Neural cell (in vitro differentiated cells): ENCODE measurements at regions not wholly inside any gene's neighbourhood (a gene's known extent, or its start where the extent isn't known, plus 50 kb on each side); places are given as distances from the start of the nearest gene placed in this dataset.
"Not testable (repeated sequence)": the region's sequence is repeated elsewhere in the genome, so short reads cannot be mapped to it uniquely, and the experiment has no call there.

ENCODE experiments used
- EP300 ChIP-seq: fragments of 450-650 bp; conservative IDR thresholded peaks from 2 replicates; pipeline ENCODE4 v1.6.1; 2014; ENCODE audit warnings: antibody characterized with exemption, mild to moderate bottlenecking, moderate library complexity; ENCODE audit not compliant: poor library complexity, severe bottlenecking
- EZH2 ChIP-seq: fragments of 200-600, 300-800 bp; shearing (Covaris generic), sonication (generic); IDR thresholded peaks from 2 replicates; pipeline ENCODE4 v1.6.1; 2014; ENCODE audit warnings: antibody characterized with exemption, low read length, borderline replicate concordance, mild to moderate bottlenecking; ENCODE audit not compliant: insufficient read depth, poor library complexity, severe bottlenecking
- MXI1 ChIP-seq: fragments of 450-650 bp; conservative IDR thresholded peaks from 2 replicates; pipeline ENCODE4 v1.6.1; 2014; ENCODE audit warnings: antibody characterized with exemption, mild to moderate bottlenecking; ENCODE audit not compliant: poor library complexity, severe bottlenecking
- POLR2AphosphoS5 ChIP-seq: IDR thresholded peaks from 2 replicates; pipeline ENCODE4 v1.6.1; 2012
- RAD21 ChIP-seq: fragments of 450-650 bp; conservative IDR thresholded peaks from 2 replicates; pipeline ENCODE4 v1.6.1; 2014; ENCODE audit warnings: antibody characterized with exemption, mild to moderate bottlenecking, moderate library complexity
- SMC3 ChIP-seq: fragments of 450-650 bp; conservative IDR thresholded peaks from 2 replicates; pipeline ENCODE4 v1.6.1; 2014; ENCODE audit warnings: antibody characterized with exemption, mild to moderate bottlenecking, moderate library complexity; ENCODE audit not compliant: poor library complexity
- TAF1 ChIP-seq: IDR thresholded peaks from 2 replicates; pipeline ENCODE4 v1.6.1; 2012; ENCODE audit warnings: low read depth
- TF ChIP-seq, protein P1 (sequence below): fragments of 450-650 bp; IDR thresholded peaks from 2 replicates; pipeline ENCODE4 v1.5.1; 2014; ENCODE audit warnings: antibody characterized with exemption, mild to moderate bottlenecking, moderate library complexity; ENCODE audit not compliant: poor library complexity, severe bottlenecking
- TF ChIP-seq, protein P2 (sequence below): IDR thresholded peaks from 2 replicates; pipeline ENCODE4 v1.6.1; 2012; ENCODE audit warnings: borderline replicate concordance

DNA sequence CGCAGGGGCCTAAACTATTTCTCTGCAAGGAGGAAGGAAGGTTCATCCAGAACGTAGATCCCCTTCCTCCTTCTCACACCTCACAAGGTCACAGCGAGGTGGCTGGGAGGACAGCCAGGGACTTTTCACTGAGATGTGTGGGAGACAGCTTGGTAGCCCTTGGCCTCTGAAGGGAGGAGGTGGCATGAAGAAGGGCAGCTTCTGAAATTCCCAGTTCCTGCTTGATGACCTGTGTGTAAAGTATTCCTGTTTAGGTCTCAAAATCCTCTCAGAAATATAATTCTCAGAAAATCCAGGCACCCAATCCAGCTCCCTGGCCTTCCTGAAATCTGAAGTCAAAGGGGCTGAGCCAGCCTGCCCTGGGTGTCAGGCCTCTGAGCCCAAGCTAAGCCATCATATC lies 84.9 kb upstream of the ALDH3B2 start:
- TF ChIP-seq, protein P1, sequence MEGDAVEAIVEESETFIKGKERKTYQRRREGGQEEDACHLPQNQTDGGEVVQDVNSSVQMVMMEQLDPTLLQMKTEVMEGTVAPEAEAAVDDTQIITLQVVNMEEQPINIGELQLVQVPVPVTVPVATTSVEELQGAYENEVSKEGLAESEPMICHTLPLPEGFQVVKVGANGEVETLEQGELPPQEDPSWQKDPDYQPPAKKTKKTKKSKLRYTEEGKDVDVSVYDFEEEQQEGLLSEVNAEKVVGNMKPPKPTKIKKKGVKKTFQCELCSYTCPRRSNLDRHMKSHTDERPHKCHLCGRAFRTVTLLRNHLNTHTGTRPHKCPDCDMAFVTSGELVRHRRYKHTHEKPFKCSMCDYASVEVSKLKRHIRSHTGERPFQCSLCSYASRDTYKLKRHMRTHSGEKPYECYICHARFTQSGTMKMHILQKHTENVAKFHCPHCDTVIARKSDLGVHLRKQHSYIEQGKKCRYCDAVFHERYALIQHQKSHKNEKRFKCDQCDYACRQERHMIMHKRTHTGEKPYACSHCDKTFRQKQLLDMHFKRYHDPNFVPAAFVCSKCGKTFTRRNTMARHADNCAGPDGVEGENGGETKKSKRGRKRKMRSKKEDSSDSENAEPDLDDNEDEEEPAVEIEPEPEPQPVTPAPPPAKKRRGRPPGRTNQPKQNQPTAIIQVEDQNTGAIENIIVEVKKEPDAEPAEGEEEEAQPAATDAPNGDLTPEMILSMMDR, result not testable (repeated sequence)
- not testable (repeated sequence) for TF ChIP-seq TAF1, POLR2AphosphoS5, EZH2, MXI1, SMC3, EP300, RAD21
- TF ChIP-seq, protein P2, sequence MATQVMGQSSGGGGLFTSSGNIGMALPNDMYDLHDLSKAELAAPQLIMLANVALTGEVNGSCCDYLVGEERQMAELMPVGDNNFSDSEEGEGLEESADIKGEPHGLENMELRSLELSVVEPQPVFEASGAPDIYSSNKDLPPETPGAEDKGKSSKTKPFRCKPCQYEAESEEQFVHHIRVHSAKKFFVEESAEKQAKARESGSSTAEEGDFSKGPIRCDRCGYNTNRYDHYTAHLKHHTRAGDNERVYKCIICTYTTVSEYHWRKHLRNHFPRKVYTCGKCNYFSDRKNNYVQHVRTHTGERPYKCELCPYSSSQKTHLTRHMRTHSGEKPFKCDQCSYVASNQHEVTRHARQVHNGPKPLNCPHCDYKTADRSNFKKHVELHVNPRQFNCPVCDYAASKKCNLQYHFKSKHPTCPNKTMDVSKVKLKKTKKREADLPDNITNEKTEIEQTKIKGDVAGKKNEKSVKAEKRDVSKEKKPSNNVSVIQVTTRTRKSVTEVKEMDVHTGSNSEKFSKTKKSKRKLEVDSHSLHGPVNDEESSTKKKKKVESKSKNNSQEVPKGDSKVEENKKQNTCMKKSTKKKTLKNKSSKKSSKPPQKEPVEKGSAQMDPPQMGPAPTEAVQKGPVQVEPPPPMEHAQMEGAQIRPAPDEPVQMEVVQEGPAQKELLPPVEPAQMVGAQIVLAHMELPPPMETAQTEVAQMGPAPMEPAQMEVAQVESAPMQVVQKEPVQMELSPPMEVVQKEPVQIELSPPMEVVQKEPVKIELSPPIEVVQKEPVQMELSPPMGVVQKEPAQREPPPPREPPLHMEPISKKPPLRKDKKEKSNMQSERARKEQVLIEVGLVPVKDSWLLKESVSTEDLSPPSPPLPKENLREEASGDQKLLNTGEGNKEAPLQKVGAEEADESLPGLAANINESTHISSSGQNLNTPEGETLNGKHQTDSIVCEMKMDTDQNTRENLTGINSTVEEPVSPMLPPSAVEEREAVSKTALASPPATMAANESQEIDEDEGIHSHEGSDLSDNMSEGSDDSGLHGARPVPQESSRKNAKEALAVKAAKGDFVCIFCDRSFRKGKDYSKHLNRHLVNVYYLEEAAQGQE, result not testable (repeated sequence)
